Smooth muscle cell (in vitro differentiated cells): ENCODE measurements at regions not wholly inside any gene's neighbourhood (a gene's known extent, or its start where the extent isn't known, plus 50 kb on each side); places are given as distances from the start of the nearest gene placed in this dataset.

Experiments
- DNase-seq: peaks from one replicate; lab custom pipeline; 2025; ENCODE audit not compliant: unreplicated experiment; lab: John Stamatoyannopoulos, UW
- H2AFZ ChIP-seq: fragments of 200-600 bp; sonication (generic); 2 replicates; pipeline ENCODE4 v1.6.0; 2016; ENCODE audit warnings: antibody characterized with exemption, low read depth, mild to moderate bottlenecking
- H3F3A ChIP-seq: fragments of 200-600 bp; sonication (generic); 2 replicates; pipeline ENCODE4 v1.6.0; 2017; ENCODE audit warnings: antibody characterized with exemption, low read depth
- H3K27ac ChIP-seq: fragments of 200-600 bp; sonication (generic); 2 replicates; pipeline ENCODE4 v1.5.1; 2016; ENCODE audit warnings: low read depth, mild to moderate bottlenecking
- H3K27me3 ChIP-seq: fragments of 200-600 bp; sonication (generic); 2 replicates; pipeline ENCODE4 v1.6.1; 2016; ENCODE audit warnings: low read depth, mild to moderate bottlenecking
- H3K36me3 ChIP-seq: fragments of 200-600 bp; sonication (generic); 2 replicates; pipeline ENCODE4 v1.5.1; 2016; ENCODE audit warnings: low read depth
- H3K4me1 ChIP-seq: fragments of 200-600 bp; sonication (generic); 2 replicates; pipeline ENCODE4 v1.5.1; 2016; ENCODE audit warnings: low read depth
- H3K4me2 ChIP-seq: fragments of 200-600 bp; sonication (generic); 2 replicates; pipeline ENCODE4 v1.6.0; 2016; ENCODE audit warnings: mild to moderate bottlenecking
- H3K4me3 ChIP-seq: fragments of 200-600 bp; sonication (generic); 2 replicates; pipeline ENCODE4 v1.5.1; 2016; ENCODE audit warnings: mild to moderate bottlenecking
- H3K79me2 ChIP-seq: fragments of 200-600 bp; sonication (generic); 2 replicates; pipeline ENCODE4 v1.6.0; 2016; ENCODE audit warnings: low read depth, mild to moderate bottlenecking
- H3K9ac ChIP-seq: fragments of 200-600 bp; sonication (generic); 2 replicates; pipeline ENCODE4 v1.6.0; 2016; ENCODE audit warnings: low read depth
- H3K9me3 ChIP-seq: fragments of 200-600 bp; sonication (generic); replicated peaks from 2 replicates; pipeline ENCODE4 v1.5.1; 2016; ENCODE audit warnings: low read depth
- H4K20me1 ChIP-seq: fragments of 200-600 bp; sonication (generic); 2 replicates; pipeline ENCODE4 v1.6.0; 2016; ENCODE audit warnings: low read depth
- WGBS: methylation state at CpG from one replicate; pipeline ENCODE4 v1.1.7; 2016; ENCODE audit warnings: low lambda C conversion rate; 5-methylcytosine and 5-hydroxymethylcytosine counted together
- TF ChIP-seq, protein P1 (sequence below): fragments of 200-600 bp; sonication (generic); IDR thresholded peaks from 2 replicates; pipeline ENCODE4 v1.5.1; 2017; ENCODE audit warnings: borderline replicate concordance, mild to moderate bottlenecking, antibody characterized with exemption; ENCODE audit not compliant: insufficient read depth, poor library complexity, severe bottlenecking

DNA sequence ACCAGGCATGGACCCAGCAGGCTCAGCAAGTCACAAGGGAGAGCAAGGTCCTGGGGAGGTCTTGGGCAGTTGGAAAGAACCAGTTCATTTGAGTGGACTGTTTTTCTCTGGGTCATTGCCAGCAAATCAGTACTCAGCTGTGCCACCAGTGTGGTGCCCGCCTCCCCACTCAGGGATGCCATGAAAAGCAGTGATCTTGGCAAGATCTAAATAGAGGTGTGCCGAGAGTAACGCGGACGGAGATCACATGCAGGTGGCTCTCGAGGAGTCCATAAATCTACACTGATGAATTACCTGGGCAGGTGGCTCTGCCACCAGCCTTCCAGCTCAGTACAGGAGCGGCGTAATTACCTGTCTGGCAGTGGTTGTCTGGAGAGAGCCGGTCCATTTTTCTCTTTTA lies 642.2 kb downstream of the PTPRU start:
- Histone ChIP-seq H3K9ac (no peak overlapping the region), H4K20me1 (no peaks in the 10 kb centered on the region), H3K4me2 (no peak overlapping the region), H3K27me3 (peaks cover 15% of the 10 kb centered on the region), H3K9me3 (no peaks in the 10 kb centered on the region), H3K36me3 (no peaks in the 10 kb centered on the region), H3K27ac (no peak overlapping the region), H3K4me1 (no peaks in the 10 kb centered on the region), H3K79me2 (no peaks in the 10 kb centered on the region), H3F3A (no peaks in the 10 kb centered on the region), H2AFZ (no peak overlapping the region), H3K4me3 (no peak overlapping the region)
- TF ChIP-seq, protein P1, sequence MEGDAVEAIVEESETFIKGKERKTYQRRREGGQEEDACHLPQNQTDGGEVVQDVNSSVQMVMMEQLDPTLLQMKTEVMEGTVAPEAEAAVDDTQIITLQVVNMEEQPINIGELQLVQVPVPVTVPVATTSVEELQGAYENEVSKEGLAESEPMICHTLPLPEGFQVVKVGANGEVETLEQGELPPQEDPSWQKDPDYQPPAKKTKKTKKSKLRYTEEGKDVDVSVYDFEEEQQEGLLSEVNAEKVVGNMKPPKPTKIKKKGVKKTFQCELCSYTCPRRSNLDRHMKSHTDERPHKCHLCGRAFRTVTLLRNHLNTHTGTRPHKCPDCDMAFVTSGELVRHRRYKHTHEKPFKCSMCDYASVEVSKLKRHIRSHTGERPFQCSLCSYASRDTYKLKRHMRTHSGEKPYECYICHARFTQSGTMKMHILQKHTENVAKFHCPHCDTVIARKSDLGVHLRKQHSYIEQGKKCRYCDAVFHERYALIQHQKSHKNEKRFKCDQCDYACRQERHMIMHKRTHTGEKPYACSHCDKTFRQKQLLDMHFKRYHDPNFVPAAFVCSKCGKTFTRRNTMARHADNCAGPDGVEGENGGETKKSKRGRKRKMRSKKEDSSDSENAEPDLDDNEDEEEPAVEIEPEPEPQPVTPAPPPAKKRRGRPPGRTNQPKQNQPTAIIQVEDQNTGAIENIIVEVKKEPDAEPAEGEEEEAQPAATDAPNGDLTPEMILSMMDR, result no peak
- 96% methylated on average over 9 of the region's 9 CpGs for WGBS
- no peak for DNase-seq

- no peaks in the 10 kb centered on the region for H3K4me1 ChIP-seq
- no peaks in the 10 kb centered on the region for H3K9me3 ChIP-seq
- H3F3A ChIP-seq, result no peaks in the 10 kb centered on the region
- H2AFZ ChIP-seq, result no peak overlapping the region
- H3K4me3 ChIP-seq, result no peak overlapping the region
- 77% methylated on average over 8 of the region's 8 CpGs for WGBS
- TF ChIP-seq, protein P1, result no peak
- H3K79me2 ChIP-seq, result no peaks in the 10 kb centered on the region
- no peak overlapping the region for H3K27ac ChIP-seq
- no peaks in the 10 kb centered on the region for H3K36me3 ChIP-seq
- H3K4me2 ChIP-seq, result no peak overlapping the region
- DNase-seq, result no peak
- H4K20me1 ChIP-seq, result no peaks in the 10 kb centered on the region
- peaks cover 18% of the 10 kb centered on the region for H3K27me3 ChIP-seq
- H3K9ac ChIP-seq, result no peak overlapping the region
These were observed 640.6 kb downstream of the PTPRU start for GRCh38 chr1:29876902-29877301.

DNA sequence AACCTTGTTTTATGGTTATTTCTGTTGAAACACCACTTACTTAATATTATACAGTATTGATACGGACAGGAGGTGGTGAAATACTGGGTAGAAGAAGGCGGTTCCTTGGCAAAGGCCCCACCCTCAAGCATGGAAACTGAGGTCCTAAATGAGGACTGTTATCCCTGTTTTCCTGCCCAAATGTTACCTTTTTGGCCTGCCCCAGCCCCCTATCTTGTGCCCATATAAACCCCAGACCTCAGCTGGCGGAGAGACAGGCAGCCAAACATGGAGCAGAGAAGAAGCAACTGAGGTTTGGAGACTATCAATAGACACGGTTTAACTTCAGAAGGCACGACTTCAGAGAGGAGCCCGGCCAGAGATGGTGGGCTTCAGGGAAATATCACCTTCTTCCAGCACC lies 640.1 kb downstream of the PTPRU start:
- no peak overlapping the region for H3K27ac ChIP-seq
- no peaks in the 10 kb centered on the region for H3K4me1 ChIP-seq
- peaks cover 18% of the 10 kb centered on the region for H3K27me3 ChIP-seq
- no peak overlapping the region for H2AFZ ChIP-seq
- no peak for DNase-seq
- H3K9ac ChIP-seq, result no peak overlapping the region
- no peak overlapping the region for H3K4me3 ChIP-seq
- TF ChIP-seq, protein P1, result no peak
- H3K79me2 ChIP-seq, result no peaks in the 10 kb centered on the region
- no peaks in the 10 kb centered on the region for H4K20me1 ChIP-seq
- H3K9me3 ChIP-seq, result no peaks in the 10 kb centered on the region
- 89% methylated on average over 6 of the region's 6 CpGs for WGBS
- no peaks in the 10 kb centered on the region for H3F3A ChIP-seq
- no peak overlapping the region for H3K4me2 ChIP-seq
- H3K36me3 ChIP-seq, result no peaks in the 10 kb centered on the region

GRCh38 chr1:29875557-29876028 lies 639.3 kb downstream of the PTPRU start:
- Histone ChIP-seq H3K4me1 (no peaks in the 10 kb centered on the region), H4K20me1 (no peaks in the 10 kb centered on the region), H2AFZ (no peak overlapping the region), H3F3A (no peaks in the 10 kb centered on the region), H3K9ac (no peak overlapping the region), H3K9me3 (no peaks in the 10 kb centered on the region), H3K27me3 (peaks cover 18% of the 10 kb centered on the region), H3K36me3 (no peaks in the 10 kb centered on the region), H3K4me3 (no peak overlapping the region), H3K27ac (no peak overlapping the region), H3K79me2 (no peaks in the 10 kb centered on the region), H3K4me2 (no peak overlapping the region)
- TF ChIP-seq, protein P1, result no peak
- WGBS, result 76% methylated on average over 2 of the region's 2 CpGs
- DNase-seq, result no peak
